HCT116 (cell line): ENCODE measurements at regions not wholly inside any gene's neighbourhood (a gene's known extent, or its start where the extent isn't known, plus 50 kb on each side); places are given as distances from the start of the nearest gene placed in this dataset.

Experiments used
- ATAC-seq: fragments of 200-7000 bp; cut with Tn5 transposase; 2 replicates; pipeline ENCODE4 v1.9.1; 2020; ENCODE audit warnings: mild to moderate bottlenecking, moderate library complexity
- BruUV-seq: library from RNA; stranded (reverse); fragments of 400-500 nt; replicated peaks from 2 replicates; lab custom pipeline; 2021; lab: Mats Ljungman, UMichigan
- CTCF ChIA-PET: fragments of 300-600 bp; sonication (Branson Sonifier 250); formaldehyde crosslinking; loops from one replicate; lab custom pipeline; 2021; ENCODE audit warnings: antibody characterized with exemption; lab: Charles Lee
- POLR2A ChIA-PET: fragments of 300-600, 350-600 bp; sonication (Branson Sonifier 250); formaldehyde crosslinking; loops from one replicate; lab custom pipeline; 2021; ENCODE audit warnings: antibody characterized with exemption; lab: Charles Lee
- RAD21 ChIA-PET, 2 experiments: fragments of 300-600 bp; sonication (Branson Sonifier 250); formaldehyde crosslinking; loops; one replicate each; lab custom pipeline; 2023; ENCODE audit warnings: low total read pairs in 2 of 2; ENCODE audit not compliant: uncharacterized antibody in 2 of 2, unreplicated experiment in 2 of 2, low non-redundant PET in 1 of 2; lab: Charles Lee
- DNase-seq: peaks from one replicate; pipeline ENCODE4 v3.0.0-alpha.2; 2010; ENCODE audit warnings: low read depth, low spot score
- H2AFZ ChIP-seq: fragments of 200-600 bp; shearing (Covaris generic), sonication (generic); 2 replicates; pipeline ENCODE4 v1.6.1; 2017; ENCODE audit warnings: low read depth, mixed run types, mixed read lengths, antibody characterized with exemption, low read length; ENCODE audit not compliant: poor library complexity, severe bottlenecking
- H3K27ac ChIP-seq: 2 replicates; pipeline ENCODE4 v1.5.1; 2012; ENCODE audit warnings: low read depth, low read length
- H3K27me3 ChIP-seq: fragments of 200-600 bp; sonication (generic); 2 replicates; pipeline ENCODE4 v1.6.1; 2016; ENCODE audit warnings: mixed run types, low read length, mixed read lengths; ENCODE audit not compliant: insufficient read depth
- H3K36me3 ChIP-seq, 2 experiments: fragments of 200-500 bp in 1 of 2; fragments of 200-600 bp in 1 of 2; sonication (Bioruptor generic) in 1 of 2; sonication (generic) in 1 of 2; 2 replicates each; pipeline versions ENCODE4 v1.5.1 to v1.6.1; 2014 to 2016; ENCODE audit warnings: low read length in 2 of 2, inconsistent platforms in 1 of 2, mixed read lengths in 1 of 2, mixed run types in 1 of 2; ENCODE audit not compliant: insufficient read depth in 2 of 2, control insufficient read depth in 1 of 2
- H3K4me1 ChIP-seq, 2 experiments: fragments of 200-600 bp in 1 of 2; sonication (generic) in 1 of 2; 2 replicates each; pipeline versions ENCODE4 v1.5.1 to v1.6.1; 2012 to 2017; ENCODE audit warnings: low read length in 2 of 2, inconsistent platforms in 1 of 2, mild to moderate bottlenecking in 1 of 2, mixed read lengths in 1 of 2, mixed run types in 1 of 2, moderate library complexity in 1 of 2; ENCODE audit not compliant: insufficient read depth in 2 of 2, control insufficient read depth in 1 of 2
- H3K4me2 ChIP-seq: fragments of 200-600 bp; sonication (generic); 2 replicates; pipeline ENCODE4 v1.6.1; 2017; ENCODE audit warnings: mixed run types, low read length, mixed read lengths
- H3K4me3 ChIP-seq, 2 experiments: fragments of 200-600 bp in 1 of 2; sonication (generic) in 1 of 2; replicated peaks in 1 of 2; 2 replicates each; pipeline ENCODE4 v1.5.1; 2011 to 2016; ENCODE audit warnings: low read length in 2 of 2, control low read depth in 1 of 2, low read depth in 1 of 2, mild to moderate bottlenecking in 1 of 2, mixed read lengths in 1 of 2, mixed run types in 1 of 2
- H3K79me2 ChIP-seq: fragments of 200-600 bp; sonication (generic); 2 replicates; pipeline ENCODE4 v1.6.1; 2017; ENCODE audit warnings: mild to moderate bottlenecking, mixed run types, low read length, moderate library complexity, mixed read lengths; ENCODE audit not compliant: insufficient read depth
- H3K9ac ChIP-seq: fragments of 200-600 bp; sonication (generic); 2 replicates; pipeline ENCODE4 v1.6.1; 2016; ENCODE audit warnings: low read length, mixed read lengths
- H3K9me2 ChIP-seq: fragments of 200-600 bp; sonication (generic), shearing (Covaris generic); 2 replicates; pipeline ENCODE4 v1.6.1; 2017; ENCODE audit warnings: mixed run types, mild to moderate bottlenecking, moderate library complexity; ENCODE audit not compliant: insufficient read depth
- H3K9me3 ChIP-seq, 2 experiments: fragments of 200-500 bp in 1 of 2; fragments of 200-600 bp in 1 of 2; sonication (Bioruptor generic) in 1 of 2; sonication (generic) in 1 of 2; 2 replicates each; pipeline ENCODE4 v1.6.1; 2014 to 2017; ENCODE audit warnings: low read length in 2 of 2, mixed read lengths in 2 of 2, inconsistent platforms in 1 of 2, low read depth in 1 of 2, mild to moderate bottlenecking in 1 of 2, mixed run types in 1 of 2, moderate library complexity in 1 of 2; ENCODE audit not compliant: control insufficient read depth in 1 of 2, insufficient read depth in 1 of 2
- H4K20me1 ChIP-seq: fragments of 200-600 bp; sonication (generic), shearing (Covaris generic); 2 replicates; pipeline ENCODE4 v1.6.1; 2017; ENCODE audit warnings: mixed run types, mild to moderate bottlenecking, moderate library complexity; ENCODE audit not compliant: insufficient read depth
- ATF3 ChIP-seq: IDR thresholded peaks from 2 replicates; pipeline ENCODE4 v1.6.1; 2012
- CEBPB ChIP-seq: IDR thresholded peaks from 2 replicates; pipeline ENCODE4 v1.6.1; 2012; ENCODE audit warnings: low read depth
- EGR1 ChIP-seq: IDR thresholded peaks from 2 replicates; pipeline ENCODE4 v1.6.1; 2012; ENCODE audit warnings: low read depth
- EZH2 ChIP-seq: fragments of 200-600 bp; sonication (generic); IDR thresholded peaks from 2 replicates; pipeline ENCODE4 v1.6.1; 2017; ENCODE audit warnings: antibody characterized with exemption, mixed run types
- EZH2phosphoT487 ChIP-seq: fragments of 200-600 bp; IDR thresholded peaks from 2 replicates; pipeline ENCODE4 v1.6.1; 2018; ENCODE audit warnings: antibody characterized with exemption, borderline replicate concordance
- FOSL1 ChIP-seq: IDR thresholded peaks from 2 replicates; pipeline ENCODE4 v1.6.1; 2012; ENCODE audit warnings: low read depth
- JUND ChIP-seq: IDR thresholded peaks from 2 replicates; pipeline ENCODE4 v1.6.1; 2012
- POLR2A ChIP-seq: IDR thresholded peaks from 2 replicates; pipeline ENCODE4 v1.7.0; 2011; ENCODE audit warnings: borderline replicate concordance; ENCODE audit not compliant: insufficient read depth, insufficient read length; ENCODE audit errors: extremely low read depth
- POLR2AphosphoS5 ChIP-seq: IDR thresholded peaks from 2 replicates; pipeline ENCODE4 v1.6.1; 2011; ENCODE audit warnings: mild to moderate bottlenecking, low read depth, low read length, moderate library complexity
- TCF7L2 ChIP-seq: IDR thresholded peaks from 2 replicates; pipeline ENCODE4 v1.7.0; 2011; ENCODE audit warnings: borderline replicate concordance, inconsistent platforms; ENCODE audit not compliant: insufficient read depth, insufficient read length; ENCODE audit errors: extremely low read depth
- ZFX ChIP-seq: fragments of 450-650 bp; IDR thresholded peaks from 2 replicates; pipeline ENCODE4 v1.6.1; 2017
- intact Hi-C: fragments of 100-400 bp; cut with micrococcal nuclease; formaldehyde crosslinking; loops from 2 replicates; pipeline ENCODE4 v1.10.0; 2022
- TF ChIP-seq, protein P1 (sequence below): IDR thresholded peaks from 2 replicates; pipeline ENCODE4 v1.6.1; 2012
- TF ChIP-seq, protein P2 (sequence below), 3 experiments: fragments of 200-600 bp in 1 of 3; sonication (generic) in 1 of 3; IDR thresholded peaks in 2 of 3; conservative IDR thresholded peaks in 1 of 3; 2 replicates each; pipeline ENCODE4 v1.5.1; 2012 to 2017; ENCODE audit warnings: low read depth in 2 of 3, low read length in 2 of 3, antibody characterized with exemption in 1 of 3, borderline replicate concordance in 1 of 3, control low read depth in 1 of 3, mild to moderate bottlenecking in 1 of 3, mixed read lengths in 1 of 3, mixed run types in 1 of 3, moderate library complexity in 1 of 3; ENCODE audit not compliant: insufficient read depth in 1 of 3

GRCh38 chr6:74320715-74321114 is 624.7 kb downstream of the CD109 start:
- POLR2A ChIA-PET: no interaction called here
- H2AFZ ChIP-seq: peak overlapping the region; percentile 43
- ATAC-seq: no peak
- no peak for DNase-seq
- H3K27ac ChIP-seq: no peak overlapping the region
- no peaks in the 10 kb centered on the region for H3K79me2 ChIP-seq
- no peak for TF ChIP-seq JUND
- no peak for TF ChIP-seq FOSL1
- no peak for TF ChIP-seq CEBPB
- no peak for TF ChIP-seq TCF7L2
- TF ChIP-seq EGR1: no peak
- TF ChIP-seq ATF3: no peak
- TF ChIP-seq, protein P1, sequence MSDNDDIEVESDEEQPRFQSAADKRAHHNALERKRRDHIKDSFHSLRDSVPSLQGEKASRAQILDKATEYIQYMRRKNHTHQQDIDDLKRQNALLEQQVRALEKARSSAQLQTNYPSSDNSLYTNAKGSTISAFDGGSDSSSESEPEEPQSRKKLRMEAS: no peak
- TF ChIP-seq ZFX: no peak
- TF ChIP-seq POLR2A: no peak
- TF ChIP-seq, protein P2, sequence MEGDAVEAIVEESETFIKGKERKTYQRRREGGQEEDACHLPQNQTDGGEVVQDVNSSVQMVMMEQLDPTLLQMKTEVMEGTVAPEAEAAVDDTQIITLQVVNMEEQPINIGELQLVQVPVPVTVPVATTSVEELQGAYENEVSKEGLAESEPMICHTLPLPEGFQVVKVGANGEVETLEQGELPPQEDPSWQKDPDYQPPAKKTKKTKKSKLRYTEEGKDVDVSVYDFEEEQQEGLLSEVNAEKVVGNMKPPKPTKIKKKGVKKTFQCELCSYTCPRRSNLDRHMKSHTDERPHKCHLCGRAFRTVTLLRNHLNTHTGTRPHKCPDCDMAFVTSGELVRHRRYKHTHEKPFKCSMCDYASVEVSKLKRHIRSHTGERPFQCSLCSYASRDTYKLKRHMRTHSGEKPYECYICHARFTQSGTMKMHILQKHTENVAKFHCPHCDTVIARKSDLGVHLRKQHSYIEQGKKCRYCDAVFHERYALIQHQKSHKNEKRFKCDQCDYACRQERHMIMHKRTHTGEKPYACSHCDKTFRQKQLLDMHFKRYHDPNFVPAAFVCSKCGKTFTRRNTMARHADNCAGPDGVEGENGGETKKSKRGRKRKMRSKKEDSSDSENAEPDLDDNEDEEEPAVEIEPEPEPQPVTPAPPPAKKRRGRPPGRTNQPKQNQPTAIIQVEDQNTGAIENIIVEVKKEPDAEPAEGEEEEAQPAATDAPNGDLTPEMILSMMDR (IDR thresholded peaks at IDR 0.05 in 2 of 3, conservative IDR thresholded peaks at IDR 0.05 in 1 of 3; ENCODE audit: borderline replicate concordance in 1 of 3, insufficient read depth in 1 of 3, low read depth in 2 of 3, low read length in 2 of 3): no peak
- TF ChIP-seq POLR2AphosphoS5: no peak
- TF ChIP-seq EZH2: no peak
- TF ChIP-seq EZH2phosphoT487: no peak
- TF ChIP-seq, all 23 proteins: peak for 0
- no peaks in the 10 kb centered on the region for H3K4me1 ChIP-seq
- H3K36me3 ChIP-seq: no peaks in the 10 kb centered on the region
- no peaks in the 10 kb centered on the region for H4K20me1 ChIP-seq
- CTCF ChIA-PET: no interaction called here
- no peak overlapping the region for H3K4me3 ChIP-seq
- H3K9ac ChIP-seq: no peak overlapping the region
- intact Hi-C loops: no loop called here
- no peak overlapping the region for H3K4me2 ChIP-seq
- no peaks in the 10 kb centered on the region for H3K9me2 ChIP-seq
- RAD21 ChIA-PET: no interaction called here
- no peaks in the 10 kb centered on the region for H3K9me3 ChIP-seq
- H3K27me3 ChIP-seq: no peaks in the 10 kb centered on the region
- no TSS peak for BruUV-seq
